ENCODE measurements at regions not wholly inside any gene's neighbourhood (a gene's known extent, or its start where the extent isn't known, plus 50 kb on each side); places are given as distances from the start of the nearest gene placed in this dataset.

DNA sequence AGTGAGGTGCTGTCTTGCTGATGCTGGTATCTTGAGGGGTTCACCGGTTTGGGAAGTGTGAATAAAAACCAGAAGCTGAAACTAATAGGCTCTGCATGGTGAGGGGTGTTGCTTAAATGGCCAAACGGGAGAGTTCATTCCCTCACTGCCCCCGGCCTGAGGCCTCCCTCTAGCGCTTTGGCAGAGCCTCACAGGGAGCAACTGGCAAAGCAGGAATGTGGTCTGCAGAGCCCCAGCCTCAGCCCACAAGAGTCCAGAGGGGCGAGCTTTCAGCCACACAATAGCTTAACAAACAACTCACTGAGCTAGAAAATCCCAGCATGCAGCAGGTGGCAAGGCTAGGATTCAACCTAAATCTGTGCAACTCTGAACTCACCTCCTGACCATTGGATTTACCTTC, 234.8 kb downstream of the MED10 start:
- H3K9me3 ChIP-seq = no peaks in the 10 kb centered on the region
- in situ Hi-C loops (cut with MboI; ENCODE audit: low pct_ligation_motif_present in 1 of 4, low pct_unique_long_range_greater_than_20kb in 1 of 4, low sequenced_read_pairs in 3 of 4) (no loop called here), intact Hi-C loops (cut with DNase I; ENCODE audit: low total_unique reads) (no loop called here)
- no peak overlapping the region for H3K4me3 ChIP-seq
- H3K27ac ChIP-seq = no peak overlapping the region
- TF ChIP-seq EP300 (IDR thresholded peaks at IDR 0.05; ENCODE audit: low read depth) (no peak), POLR2A (IDR thresholded peaks at IDR 0.05) (no peak), POLR2AphosphoS5 (IDR thresholded peaks at IDR 0.05) (no peak)
- TF ChIP-seq, protein P1, sequence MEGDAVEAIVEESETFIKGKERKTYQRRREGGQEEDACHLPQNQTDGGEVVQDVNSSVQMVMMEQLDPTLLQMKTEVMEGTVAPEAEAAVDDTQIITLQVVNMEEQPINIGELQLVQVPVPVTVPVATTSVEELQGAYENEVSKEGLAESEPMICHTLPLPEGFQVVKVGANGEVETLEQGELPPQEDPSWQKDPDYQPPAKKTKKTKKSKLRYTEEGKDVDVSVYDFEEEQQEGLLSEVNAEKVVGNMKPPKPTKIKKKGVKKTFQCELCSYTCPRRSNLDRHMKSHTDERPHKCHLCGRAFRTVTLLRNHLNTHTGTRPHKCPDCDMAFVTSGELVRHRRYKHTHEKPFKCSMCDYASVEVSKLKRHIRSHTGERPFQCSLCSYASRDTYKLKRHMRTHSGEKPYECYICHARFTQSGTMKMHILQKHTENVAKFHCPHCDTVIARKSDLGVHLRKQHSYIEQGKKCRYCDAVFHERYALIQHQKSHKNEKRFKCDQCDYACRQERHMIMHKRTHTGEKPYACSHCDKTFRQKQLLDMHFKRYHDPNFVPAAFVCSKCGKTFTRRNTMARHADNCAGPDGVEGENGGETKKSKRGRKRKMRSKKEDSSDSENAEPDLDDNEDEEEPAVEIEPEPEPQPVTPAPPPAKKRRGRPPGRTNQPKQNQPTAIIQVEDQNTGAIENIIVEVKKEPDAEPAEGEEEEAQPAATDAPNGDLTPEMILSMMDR (IDR thresholded peaks at IDR 0.05) = no peak
- no peak for DNase-seq
- no peaks in the 10 kb centered on the region for H3K4me1 ChIP-seq
- H3K36me3 ChIP-seq = no peaks in the 10 kb centered on the region
- no peaks in the 10 kb centered on the region for H3K27me3 ChIP-seq
- 37 to 100% methylated on average over 1 to 5 of the region's 5 CpGs for WGBS, 2 donors (ENCODE audit: low coverage in 1 of 2)

DNA sequence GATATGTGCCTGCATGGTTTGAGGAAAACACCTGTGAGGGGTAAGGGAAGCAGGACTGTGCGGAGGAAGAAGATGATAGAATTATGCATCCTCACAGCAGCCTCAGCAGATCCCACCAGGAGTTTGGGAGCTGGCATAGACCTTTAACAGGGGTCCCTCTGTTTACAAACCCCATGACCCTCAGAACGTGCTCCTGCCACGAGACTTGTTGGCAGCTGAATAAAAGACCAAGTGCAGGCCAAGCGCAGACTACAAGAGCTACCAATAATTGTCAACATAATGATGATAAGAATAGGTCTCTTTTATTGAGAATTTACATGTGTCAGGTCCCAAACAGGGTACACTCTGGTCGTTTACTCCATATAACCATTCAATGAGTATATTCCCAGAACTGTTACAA, 236.0 kb downstream of the MED10 start:
- Histone ChIP-seq H3K4me1 (no peaks in the 10 kb centered on the region), H3K4me3 (no peak overlapping the region), H3K27ac (no peak overlapping the region), H3K36me3 (no peaks in the 10 kb centered on the region), H3K9me3 (no peaks in the 10 kb centered on the region), H3K27me3 (no peaks in the 10 kb centered on the region)
- TF ChIP-seq POLR2AphosphoS5 (IDR thresholded peaks at IDR 0.05) (no peak), POLR2A (IDR thresholded peaks at IDR 0.05) (no peak), EP300 (IDR thresholded peaks at IDR 0.05; ENCODE audit: low read depth) (no peak)
- TF ChIP-seq, protein P1 (IDR thresholded peaks at IDR 0.05) = no peak
- 69 to 100% methylated on average over 1 to 5 of the region's 5 CpGs for WGBS, 2 donors (ENCODE audit: low coverage in 1 of 2)
- DNase-seq = no peak
- intact Hi-C loops (cut with DNase I; ENCODE audit: low total_unique reads) = no loop called here
- in situ Hi-C loops (cut with MboI; ENCODE audit: low pct_ligation_motif_present in 1 of 4, low pct_unique_long_range_greater_than_20kb in 1 of 4, low sequenced_read_pairs in 3 of 4) = no loop called here

DNA sequence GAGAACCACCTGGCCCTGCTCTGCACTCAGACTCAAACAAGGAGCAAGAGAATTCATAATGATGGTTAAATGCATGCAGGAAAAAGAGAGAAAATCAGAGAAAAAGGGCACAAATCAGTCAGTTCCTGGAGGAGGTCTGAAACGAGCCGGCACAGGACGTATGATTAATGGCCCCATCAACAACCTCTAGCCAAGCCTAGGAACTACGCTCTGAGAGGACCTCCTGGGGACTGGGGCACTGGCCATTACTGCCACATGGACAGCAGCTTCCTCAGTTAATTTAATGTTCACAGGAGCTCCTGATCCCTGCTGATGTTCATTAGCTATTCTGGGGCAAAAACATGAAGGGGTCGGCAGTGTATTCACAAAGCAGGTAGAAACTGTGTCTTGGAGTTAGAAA, 238.1 kb downstream of the MED10 start:
- 33 to 45% methylated on average over 4 to 5 of the region's 5 CpGs for WGBS, 2 donors (ENCODE audit: low coverage in 1 of 2)
- no peak overlapping the region for H3K27ac ChIP-seq

DNA sequence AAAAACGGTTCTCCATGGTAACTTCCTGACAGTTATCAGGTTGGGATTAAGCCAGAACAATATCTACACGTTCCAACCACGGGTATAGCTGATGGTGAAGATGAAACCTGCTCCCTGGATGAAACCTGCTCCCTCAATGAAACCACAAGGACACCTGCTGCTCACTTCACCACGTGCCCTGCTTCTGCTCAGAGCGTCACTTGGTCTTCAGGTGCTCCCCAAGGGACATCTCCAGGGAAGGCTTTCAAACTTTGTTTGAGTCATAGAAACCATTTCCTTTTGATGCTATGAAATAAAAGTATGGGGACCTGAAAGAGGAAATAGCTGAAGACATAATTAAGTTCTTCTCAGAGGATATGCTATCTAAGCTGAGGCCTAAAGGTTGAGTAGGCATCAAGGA, 242.4 kb downstream of the MED10 start:
- Histone ChIP-seq H3K27ac (no peak overlapping the region), H3K27me3 (no peaks in the 10 kb centered on the region), H3K9me3 (no peaks in the 10 kb centered on the region), H3K36me3 (no peaks in the 10 kb centered on the region), H3K4me1 (no peaks in the 10 kb centered on the region), H3K4me3 (no peak overlapping the region)
- 40 to 53% methylated on average over 3 to 5 of the region's 5 CpGs for WGBS, 2 donors (ENCODE audit: low coverage in 1 of 2)
- TF ChIP-seq POLR2A (IDR thresholded peaks at IDR 0.05) = no peak
- TF ChIP-seq EP300 (IDR thresholded peaks at IDR 0.05; ENCODE audit: low read depth) = no peak
- TF ChIP-seq, protein P1 (IDR thresholded peaks at IDR 0.05) = no peak
- TF ChIP-seq POLR2AphosphoS5 (IDR thresholded peaks at IDR 0.05) = no peak
- in situ Hi-C loops (cut with MboI; ENCODE audit: low pct_ligation_motif_present in 1 of 4, low pct_unique_long_range_greater_than_20kb in 1 of 4, low sequenced_read_pairs in 3 of 4) (no loop called here), intact Hi-C loops (cut with DNase I; ENCODE audit: low total_unique reads) (no loop called here)
- DNase-seq = no peak

More for the DNA sequence above, 238.1 kb downstream of the MED10 start:
- no peaks in the 10 kb centered on the region for H3K4me1 ChIP-seq
- in situ Hi-C loops (cut with MboI; ENCODE audit: low pct_ligation_motif_present in 1 of 4, low pct_unique_long_range_greater_than_20kb in 1 of 4, low sequenced_read_pairs in 3 of 4) (no loop called here), intact Hi-C loops (cut with DNase I; ENCODE audit: low total_unique reads) (no loop called here)
- H3K27me3 ChIP-seq = no peaks in the 10 kb centered on the region
- no peaks in the 10 kb centered on the region for H3K36me3 ChIP-seq
- no peaks in the 10 kb centered on the region for H3K9me3 ChIP-seq
- no peak for DNase-seq
- no peak overlapping the region for H3K4me3 ChIP-seq
- TF ChIP-seq, protein P1 (IDR thresholded peaks at IDR 0.05) = no peak
- TF ChIP-seq POLR2A (IDR thresholded peaks at IDR 0.05) (no peak), POLR2AphosphoS5 (IDR thresholded peaks at IDR 0.05) (no peak), EP300 (IDR thresholded peaks at IDR 0.05; ENCODE audit: low read depth) (no peak)

All from transverse colon (tissue), 4 donors.